22Rv1 (cell line): ENCODE measurements at regions not wholly inside any gene's neighbourhood (a gene's known extent, or its start where the extent isn't known, plus 50 kb on each side); places are given as distances from the start of the nearest gene placed in this dataset.

Experiments used
- H3K27ac ChIP-seq: fragments of 450-650 bp; 2 replicates; pipeline ENCODE4 v1.5.1; 2017
- CTCF ChIP-seq: fragments of 450-650 bp; IDR thresholded peaks from 2 replicates; pipeline ENCODE4 v1.5.1; 2017; ENCODE audit warnings: mild to moderate bottlenecking
- ZFX ChIP-seq: fragments of 450-650 bp; IDR thresholded peaks from 2 replicates; pipeline ENCODE4 v1.6.1; 2017; ENCODE audit warnings: antibody characterized with exemption, borderline replicate concordance

GRCh38 chr4:179552131-179552530 is 2109.9 kb upstream of the AGA start:
- TF ChIP-seq ZFX = no peak
- TF ChIP-seq CTCF = no peak
- H3K27ac ChIP-seq = no peak overlapping the region

- no peak overlapping the region for H3K27ac ChIP-seq
- TF ChIP-seq ZFX (no peak), CTCF (no peak)
Observed at GRCh38 chr4:179563741-179564140, 2121.5 kb upstream of the AGA start.

- TF ChIP-seq ZFX (no peak), CTCF (no peak)
Observed at GRCh38 chr4:179569549-179569948, 2127.3 kb upstream of the AGA start.

GRCh38 chr4:179582164-179582905 is 2140.1 kb upstream of the AGA start:
- no peak overlapping the region for H3K27ac ChIP-seq
- TF ChIP-seq ZFX (no peak), CTCF (no peak)

More at GRCh38 chr4:179569549-179569948, 2127.3 kb upstream of the AGA start:
- H3K27ac ChIP-seq = no peak overlapping the region

GRCh38 chr4:179583221-179583620 is 2141.0 kb upstream of the AGA start:
- H3K27ac ChIP-seq = no peak overlapping the region
- TF ChIP-seq CTCF (no peak), ZFX (no peak)

GRCh38 chr4:179584101-179584500 is 2141.9 kb upstream of the AGA start:
- no peak for TF ChIP-seq CTCF
- no peak for TF ChIP-seq ZFX
- H3K27ac ChIP-seq = no peak overlapping the region

- no peak for TF ChIP-seq ZFX
- no peak for TF ChIP-seq CTCF
- H3K27ac ChIP-seq = no peak overlapping the region
Observed at GRCh38 chr4:179585761-179586160, 2143.5 kb upstream of the AGA start.
